IMR-90 (cell line): ENCODE measurements at regions not wholly inside any gene's neighbourhood (a gene's known extent, or its start where the extent isn't known, plus 50 kb on each side); places are given as distances from the start of the nearest gene placed in this dataset.

Experiments
- ATAC-seq: fragments of 200-7000 bp; cut with Tn5 transposase; 2 replicates; pipeline ENCODE4 v1.9.1; 2020; ENCODE audit warnings: low read depth, mild to moderate bottlenecking, moderate library complexity
- BruUV-seq: library from RNA; stranded (reverse); fragments of 400-500 nt; replicated peaks from 2 replicates; lab custom pipeline; 2021; lab: Mats Ljungman, UMichigan
- CTCF ChIA-PET: fragments of 300-600 bp; formaldehyde crosslinking; extraction: SDS; loops from one replicate; lab custom pipeline; 2021; ENCODE audit warnings: antibody characterized with exemption; lab: Yijun Ruan, JAX
- POLR2A ChIA-PET: fragments of 300-600 bp; sonication (Branson Sonifier 250); formaldehyde crosslinking; loops from one replicate; lab custom pipeline; 2022; ENCODE audit warnings: antibody characterized with exemption; ENCODE audit not compliant: unreplicated experiment; lab: Charles Lee
- DNase-seq: peaks from one replicate; pipeline ENCODE4 v3.0.0; 2013
- H2AFZ ChIP-seq: replicated peaks from 2 replicates; pipeline ENCODE3; 2013; ENCODE audit warnings: low read length, mild to moderate bottlenecking; ENCODE audit not compliant: poor library complexity
- H2AK5ac ChIP-seq: 2 replicates; pipeline ENCODE4 v1.6.1; 2013; ENCODE audit warnings: low read depth, low read length, inconsistent platforms
- H2AK9ac ChIP-seq: replicated peaks from 2 replicates; pipeline ENCODE3; 2013; ENCODE audit warnings: mild to moderate bottlenecking, low read depth, low read length, moderate library complexity; ENCODE audit not compliant: poor library complexity
- H2BK120ac ChIP-seq: 2 replicates; pipeline ENCODE4 v1.6.1; 2013; ENCODE audit warnings: low read depth, low read length, inconsistent platforms
- H2BK15ac ChIP-seq: 3 replicates; pipeline ENCODE4 v1.6.1; 2013; ENCODE audit warnings: low read depth, low read length, inconsistent platforms
- H2BK20ac ChIP-seq: 2 replicates; pipeline ENCODE4 v1.6.1; 2013; ENCODE audit warnings: low read depth, mild to moderate bottlenecking, inconsistent platforms, low read length, moderate library complexity
- H2BK5ac ChIP-seq: 2 replicates; pipeline ENCODE4 v1.6.1; 2013; ENCODE audit warnings: mild to moderate bottlenecking, low read depth, low read length, inconsistent platforms; ENCODE audit not compliant: poor library complexity, severe bottlenecking
- H3K14ac ChIP-seq: replicated peaks from 2 replicates; pipeline ENCODE4 v1.6.1; 2013; ENCODE audit warnings: low read depth, low read length, inconsistent platforms
- H3K18ac ChIP-seq: 2 replicates; pipeline ENCODE4 v1.6.1; 2013; ENCODE audit warnings: low read depth, low read length, control low read depth
- H3K23ac ChIP-seq: 2 replicates; pipeline ENCODE4 v1.6.1; 2013; ENCODE audit warnings: low read depth, low read length, inconsistent platforms
- H3K27ac ChIP-seq: 2 replicates; pipeline ENCODE4 v1.5.1; 2013; ENCODE audit warnings: mild to moderate bottlenecking, control low read depth, low read length; ENCODE audit not compliant: insufficient read depth
- H3K27me3 ChIP-seq: 2 replicates; pipeline ENCODE4 v1.6.1; 2013; ENCODE audit warnings: low read length; ENCODE audit not compliant: control insufficient read depth, insufficient read depth
- H3K36me3 ChIP-seq: 2 replicates; pipeline ENCODE4 v1.6.1; 2013; ENCODE audit warnings: low read length, mixed read lengths; ENCODE audit not compliant: control insufficient read depth, insufficient read depth
- H3K4ac ChIP-seq: 2 replicates; pipeline ENCODE4 v1.6.1; 2013; ENCODE audit warnings: low read depth, low read length, inconsistent platforms
- H3K4me1 ChIP-seq: 2 replicates; pipeline ENCODE4 v1.6.1; 2013; ENCODE audit warnings: low read length, mixed read lengths; ENCODE audit not compliant: control insufficient read depth, insufficient read depth
- H3K4me2 ChIP-seq: 2 replicates; pipeline ENCODE4 v1.6.1; 2013; ENCODE audit warnings: low read depth, mild to moderate bottlenecking, control low read depth, low read length, moderate library complexity
- H3K4me3 ChIP-seq: 2 replicates; pipeline ENCODE4 v1.5.1; 2013; ENCODE audit warnings: low read depth, mild to moderate bottlenecking, control low read depth, low read length, moderate library complexity; ENCODE audit not compliant: insufficient read depth
- H3K56ac ChIP-seq: 2 replicates; pipeline ENCODE4 v1.6.1; 2013; ENCODE audit warnings: low read length, inconsistent platforms; ENCODE audit not compliant: insufficient read depth; ENCODE audit errors: extremely low read depth
- H3K79me1 ChIP-seq, 2 experiments: 2 replicates each; pipeline ENCODE4 v1.6.1; 2013; ENCODE audit warnings: low read length in 2 of 2, inconsistent platforms in 1 of 2, low read depth in 1 of 2
- H3K9ac ChIP-seq: 2 replicates; pipeline ENCODE4 v1.6.1; 2013; ENCODE audit warnings: low read depth, low read length, control low read depth
- H3K9me1 ChIP-seq: 2 replicates; pipeline ENCODE4 v1.6.1; 2013; ENCODE audit warnings: low read length, inconsistent platforms; ENCODE audit not compliant: insufficient read depth
- H3K9me3 ChIP-seq: 2 replicates; pipeline ENCODE4 v1.6.1; 2013; ENCODE audit warnings: low read length; ENCODE audit not compliant: control insufficient read depth, insufficient read depth
- H4K20me1 ChIP-seq: 2 replicates; pipeline ENCODE4 v1.6.1; 2013; ENCODE audit warnings: low read length, inconsistent platforms; ENCODE audit not compliant: insufficient read depth
- H4K5ac ChIP-seq: 2 replicates; pipeline ENCODE4 v1.6.1; 2013; ENCODE audit warnings: mild to moderate bottlenecking, low read depth, low read length, control low read depth
- H4K8ac ChIP-seq, 2 experiments: 2 replicates each; pipeline ENCODE4 v1.6.1; 2013; ENCODE audit warnings: low read depth in 2 of 2, low read length in 2 of 2, control low read depth in 1 of 2, inconsistent platforms in 1 of 2
- H4K91ac ChIP-seq: 2 replicates; pipeline ENCODE4 v1.6.1; 2013; ENCODE audit warnings: low read depth, low read length, inconsistent platforms; ENCODE audit not compliant: insufficient read depth
- BHLHE40 ChIP-seq: fragments of 150-350 bp; IDR thresholded peaks from 2 replicates; pipeline ENCODE4 v1.6.1; 2016; ENCODE audit warnings: mild to moderate bottlenecking, low read depth, low read length
- CEBPB ChIP-seq: IDR thresholded peaks from 2 replicates; pipeline ENCODE4 v1.6.1; 2012; ENCODE audit warnings: low read depth, low read length, improper control_type of control experiment
- MAZ ChIP-seq: IDR thresholded peaks from 2 replicates; pipeline ENCODE4 v1.6.1; 2012; ENCODE audit warnings: low read depth, mild to moderate bottlenecking, low read length, improper control_type of control experiment, moderate library complexity, borderline replicate concordance
- RFX5 ChIP-seq: IDR thresholded peaks from 2 replicates; pipeline ENCODE4 v1.8.0; 2012; ENCODE audit warnings: low read depth, mild to moderate bottlenecking, low read length, moderate library complexity
- WGBS, 2 experiments: methylation state at CpG; one replicate each; pipeline versions ENCODE4 v1.1.5 to v1.1.7; 2013; ENCODE audit warnings: missing lambda C conversion rate in 2 of 2; ENCODE audit not compliant: insufficient read length in 1 of 2; ENCODE audit errors: extremely low coverage in 2 of 2; 5-methylcytosine and 5-hydroxymethylcytosine counted together
- dilution Hi-C: fragments of 300-500 bp; cut with HindIII; formaldehyde crosslinking; loops from one replicate; pipeline ENCODE4 v1.14.3; 2018; ENCODE audit warnings: low sequenced_read_pairs; ENCODE audit not compliant: unreplicated experiment
- in situ Hi-C: fragments of 300-500 bp; cut with MboI; formaldehyde crosslinking; loops from 3 replicates; pipeline ENCODE4 v1.14.3; 2019; ENCODE audit warnings: low sequenced_read_pairs, inconsistent platforms, mixed read lengths
- intact Hi-C: fragments of 100-400 bp; cut with micrococcal nuclease; formaldehyde crosslinking; loops from 2 replicates; pipeline ENCODE4 v1.10.0; 2022

- no peaks in the 10 kb centered on the region for H3K79me1 ChIP-seq
- CTCF ChIA-PET: no interaction called here
Measured at GRCh38 chr6:115411756-115412155, 648.9 kb downstream of the FRK start.

More at GRCh38 chr6:115411756-115412155, 648.9 kb downstream of the FRK start:
- Histone ChIP-seq H3K4ac (no peak overlapping the region), H3K18ac (no peak overlapping the region), H3K56ac (no peak overlapping the region), H2BK5ac (no peak overlapping the region), H4K20me1 (no peaks in the 10 kb centered on the region), H3K27me3 (no peaks in the 10 kb centered on the region), H3K4me1 (no peaks in the 10 kb centered on the region), H3K9me3 (0 out of 2 replicates have a peak, but pooled peaks cover 2% of the 10 kb centered on the region), H2BK15ac (no peak overlapping the region), H4K8ac (no peak overlapping the region), H2AK9ac (no peak overlapping the region), H3K27ac (no peak overlapping the region), H2AFZ (no peak overlapping the region), H3K14ac (no peak overlapping the region), H3K9ac (no peak overlapping the region), H3K9me1 (no peaks in the 10 kb centered on the region), H2AK5ac (no peak overlapping the region), H3K4me2 (no peak overlapping the region), H3K4me3 (no peak overlapping the region), H2BK20ac (no peak overlapping the region), H4K5ac (no peak overlapping the region), H2BK120ac (no peak overlapping the region), H4K91ac (no peak overlapping the region), H3K36me3 (no peaks in the 10 kb centered on the region), H3K23ac (no peak overlapping the region)
- TF ChIP-seq CEBPB (no peak), MAZ (no peak), BHLHE40 (no peak), RFX5 (no peak)
- BruUV-seq: no TSS peak
- ATAC-seq (no peak), DNase-seq (no peak)
- intact Hi-C loops (no loop called here), dilution Hi-C loops (no loop called here), in situ Hi-C loops (no loop called here)
- POLR2A ChIA-PET: no interaction called here
- WGBS, 2 experiments: no CpG with 5 or more reads among the region's 2 CpGs
